ENCODE measurements at regions not wholly inside any gene's neighbourhood (a gene's known extent, or its start where the extent isn't known, plus 50 kb on each side); places are given as distances from the start of the nearest gene placed in this dataset.

DNA sequence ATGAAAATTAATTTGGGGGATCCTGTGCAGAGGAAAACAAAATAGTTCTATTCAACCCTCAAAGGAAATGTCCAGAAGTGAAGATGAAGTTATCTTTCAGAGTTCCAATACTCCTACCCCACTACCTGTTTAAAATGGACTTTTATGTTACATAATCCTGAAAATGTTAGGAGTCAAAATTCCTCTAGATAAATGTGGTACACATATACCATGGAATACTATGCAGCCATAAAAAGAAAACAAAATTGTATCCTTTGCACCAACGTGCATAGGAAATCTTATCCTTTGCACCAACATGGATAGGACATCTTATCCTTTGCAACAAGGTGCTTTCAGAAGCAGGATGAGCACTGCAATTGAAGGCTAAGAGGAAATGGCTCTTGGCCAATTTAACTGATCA lies 245.2 kb downstream of the LTN1 start:
- FAIRE-seq (no peak), DNase-seq (ENCODE audit: low read depth, low spot score) (no peak)
- Histone ChIP-seq H3K9me3 (replicated peaks; ENCODE audit: control insufficient read depth, insufficient read depth, low read length) (no peaks in the 10 kb centered on the region), H3K36me3 (ENCODE audit: control insufficient read depth in 2 of 2, extremely low read depth in 1 of 2, insufficient read depth in 2 of 2, low read length in 2 of 2) (no peaks in the 10 kb centered on the region), H3K4me1 (ENCODE audit: control insufficient read depth, extremely low read depth, insufficient read depth, low read length) (peaks cover 7% of the 10 kb centered on the region), H3K79me2 (ENCODE audit: control insufficient read depth, insufficient read depth, low read length) (no peaks in the 10 kb centered on the region), H2AFZ (ENCODE audit: low read depth, low read length) (no peak overlapping the region), H4K20me1 (replicated peaks; ENCODE audit: control insufficient read depth, extremely low read depth, insufficient read depth, low read length) (no peaks in the 10 kb centered on the region), H3K4me3 (replicated peaks in 1 of 3; ENCODE audit: insufficient read depth in 1 of 3, low read depth in 1 of 3, low read length in 3 of 3) (no peak overlapping the region), H3K9ac (replicated peaks; ENCODE audit: extremely low read depth, insufficient read depth, low read length) (no peak overlapping the region), H3K4me2 (ENCODE audit: insufficient read depth, low read length) (no peak overlapping the region), H3K9me1 (replicated peaks; ENCODE audit: control insufficient read depth, extremely low read depth, insufficient read depth, low read length) (no peaks in the 10 kb centered on the region), H3K27me3 (ENCODE audit: control insufficient read depth in 2 of 2, insufficient read depth in 2 of 2, low read length in 2 of 2) (no peaks in the 10 kb centered on the region), H3K27ac (ENCODE audit: insufficient read depth, low read depth, low read length) (no peak overlapping the region)
- POLR2A ChIA-PET, result no interaction called here
- CTCF ChIA-PET, result interaction anchor here (1.4 kb wide), 2 partner anchors 1323 to 1901 kb away, joined by 3 to 5 read pairs; no protein-coding TSS in a partner anchor
- TF ChIP-seq POLR2AphosphoS5 (IDR thresholded peaks at IDR 0.05; ENCODE audit: insufficient read depth, low read depth, low read length) (no peak), GATA2 (IDR thresholded peaks at IDR 0.05; ENCODE audit: insufficient read depth, insufficient read length, low read depth, low read length) (no peak)
- BruUV-seq (replicated peaks), result no TSS peak
- dilution Hi-C loops (cut with MboI; ENCODE audit: extremely low pct_ligation_motif_present, low sequenced_read_pairs), result no loop called here
- intact Hi-C loops (cut with micrococcal nuclease), result loop anchor here (5.0 kb wide), 1 partner anchor 465 kb away; no protein-coding TSS in a partner anchor

DNA sequence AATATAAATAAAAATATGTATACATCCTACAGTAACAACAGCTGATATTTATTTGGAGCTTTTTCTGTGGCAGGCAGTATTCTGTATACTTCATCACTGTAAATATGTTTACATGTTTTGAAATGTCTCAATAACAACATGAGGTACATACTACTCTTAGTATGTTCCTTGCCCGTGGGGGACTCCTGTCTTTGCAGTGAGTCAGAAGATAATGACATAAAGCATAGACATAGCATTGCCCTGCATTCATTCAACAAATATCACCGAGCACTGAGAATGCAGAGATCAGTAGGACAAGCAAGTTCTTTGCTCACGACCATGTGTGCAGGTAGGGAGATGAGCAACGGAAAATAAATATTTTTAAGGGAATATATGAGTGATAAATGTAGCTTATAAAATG lies 246.5 kb downstream of the LTN1 start:
- Histone ChIP-seq H3K27ac (ENCODE audit: insufficient read depth, low read depth, low read length) (no peak overlapping the region), H3K36me3 (ENCODE audit: control insufficient read depth in 2 of 2, extremely low read depth in 1 of 2, insufficient read depth in 2 of 2, low read length in 2 of 2) (no peaks in the 10 kb centered on the region), H3K79me2 (ENCODE audit: control insufficient read depth, insufficient read depth, low read length) (no peaks in the 10 kb centered on the region), H3K9me1 (replicated peaks; ENCODE audit: control insufficient read depth, extremely low read depth, insufficient read depth, low read length) (no peaks in the 10 kb centered on the region), H3K27me3 (ENCODE audit: control insufficient read depth in 2 of 2, insufficient read depth in 2 of 2, low read length in 2 of 2) (no peaks in the 10 kb centered on the region), H2AFZ (ENCODE audit: low read depth, low read length) (no peak overlapping the region), H3K4me3 (replicated peaks in 1 of 3; ENCODE audit: insufficient read depth in 1 of 3, low read depth in 1 of 3, low read length in 3 of 3) (no peak overlapping the region), H3K4me2 (ENCODE audit: insufficient read depth, low read length) (no peak overlapping the region), H3K9me3 (replicated peaks; ENCODE audit: control insufficient read depth, insufficient read depth, low read length) (no peaks in the 10 kb centered on the region), H3K4me1 (ENCODE audit: control insufficient read depth, extremely low read depth, insufficient read depth, low read length) (peaks cover 7% of the 10 kb centered on the region), H3K9ac (replicated peaks; ENCODE audit: extremely low read depth, insufficient read depth, low read length) (no peak overlapping the region), H4K20me1 (replicated peaks; ENCODE audit: control insufficient read depth, extremely low read depth, insufficient read depth, low read length) (no peaks in the 10 kb centered on the region)
- CTCF ChIA-PET, result interaction anchor here (0.6 to 5.8 kb wide), 85 partner anchors 9 to 1982 kb away, joined by 3 to 204 read pairs (median 5); partner anchors contain the start of gene ADAMTS1
- intact Hi-C loops (cut with micrococcal nuclease) (loop anchor here (5.0 kb wide), 1 partner anchor 464 kb away; no protein-coding TSS in a partner anchor), dilution Hi-C loops (cut with MboI; ENCODE audit: extremely low pct_ligation_motif_present, low sequenced_read_pairs) (no loop called here)
- TF ChIP-seq EZH2 (IDR thresholded peaks at IDR 0.05; ENCODE audit: borderline replicate concordance, low read depth, low read length, severe bottlenecking), result no peak
- TF ChIP-seq GATA2 (IDR thresholded peaks at IDR 0.05; ENCODE audit: insufficient read depth, insufficient read length, low read depth, low read length), result no peak
- TF ChIP-seq FOS (IDR thresholded peaks at IDR 0.05; ENCODE audit: borderline replicate concordance, insufficient read depth, low read length), result no peak
- TF ChIP-seq POLR2AphosphoS5 (IDR thresholded peaks at IDR 0.05; ENCODE audit: insufficient read depth, low read depth, low read length), result no peak
- TF ChIP-seq MYC (IDR thresholded peaks at IDR 0.05; ENCODE audit: low read depth, low read length), result no peak
- TF ChIP-seq, protein P1, sequence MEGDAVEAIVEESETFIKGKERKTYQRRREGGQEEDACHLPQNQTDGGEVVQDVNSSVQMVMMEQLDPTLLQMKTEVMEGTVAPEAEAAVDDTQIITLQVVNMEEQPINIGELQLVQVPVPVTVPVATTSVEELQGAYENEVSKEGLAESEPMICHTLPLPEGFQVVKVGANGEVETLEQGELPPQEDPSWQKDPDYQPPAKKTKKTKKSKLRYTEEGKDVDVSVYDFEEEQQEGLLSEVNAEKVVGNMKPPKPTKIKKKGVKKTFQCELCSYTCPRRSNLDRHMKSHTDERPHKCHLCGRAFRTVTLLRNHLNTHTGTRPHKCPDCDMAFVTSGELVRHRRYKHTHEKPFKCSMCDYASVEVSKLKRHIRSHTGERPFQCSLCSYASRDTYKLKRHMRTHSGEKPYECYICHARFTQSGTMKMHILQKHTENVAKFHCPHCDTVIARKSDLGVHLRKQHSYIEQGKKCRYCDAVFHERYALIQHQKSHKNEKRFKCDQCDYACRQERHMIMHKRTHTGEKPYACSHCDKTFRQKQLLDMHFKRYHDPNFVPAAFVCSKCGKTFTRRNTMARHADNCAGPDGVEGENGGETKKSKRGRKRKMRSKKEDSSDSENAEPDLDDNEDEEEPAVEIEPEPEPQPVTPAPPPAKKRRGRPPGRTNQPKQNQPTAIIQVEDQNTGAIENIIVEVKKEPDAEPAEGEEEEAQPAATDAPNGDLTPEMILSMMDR (IDR thresholded peaks at IDR 0.05; ENCODE audit: extremely low read depth in 1 of 2, insufficient read depth in 1 of 2, low read depth in 1 of 2, low read length in 2 of 2), result no peak
- TF ChIP-seq JUN (IDR thresholded peaks at IDR 0.05; ENCODE audit: borderline replicate concordance, insufficient read depth, insufficient read length, low read depth), result no peak
- TF ChIP-seq, protein P2, sequence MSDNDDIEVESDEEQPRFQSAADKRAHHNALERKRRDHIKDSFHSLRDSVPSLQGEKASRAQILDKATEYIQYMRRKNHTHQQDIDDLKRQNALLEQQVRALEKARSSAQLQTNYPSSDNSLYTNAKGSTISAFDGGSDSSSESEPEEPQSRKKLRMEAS (IDR thresholded peaks at IDR 0.05; ENCODE audit: insufficient read depth, insufficient read length), result no peak
- TF ChIP-seq POLR2A (IDR thresholded peaks at IDR 0.05; ENCODE audit: low read depth, low read length), result no peak
- no peak for DNase-seq (ENCODE audit: low read depth, low spot score)
- POLR2A ChIA-PET, result interaction anchor here (1.1 kb wide), 1 partner anchor 1901 kb away, joined by 4 read pairs; no protein-coding TSS in a partner anchor
- BruUV-seq (replicated peaks), result no TSS peak
- FAIRE-seq, result no peak
